CD4-positive, alpha-beta memory T cell (primary cell): ENCODE measurements at regions not wholly inside any gene's neighbourhood (a gene's known extent, or its start where the extent isn't known, plus 50 kb on each side); places are given as distances from the start of the nearest gene placed in this dataset.

Experiments
- CTCF ChIA-PET: fragments of 350-600 bp; sonication (Branson Sonifier 250); formaldehyde crosslinking; loops from one replicate; lab custom pipeline; 2021; ENCODE audit warnings: inconsistent platforms; ENCODE audit not compliant: partially characterized antibody; lab: Charles Lee
- POLR2A ChIA-PET: fragments of 350-600 bp; sonication (Branson Sonifier 250); formaldehyde crosslinking; loops from one replicate; lab custom pipeline; 2021; ENCODE audit not compliant: partially characterized antibody; lab: Charles Lee
- DNase-seq, 5 donors: peaks; one replicate each; pipeline versions ENCODE4 v3.0.0 to v3.0.0-alpha.2; 2020 to 2022; ENCODE audit warnings: mixed read lengths in 1 of 5
- H3K27ac ChIP-seq: one replicate; pipeline ENCODE4 v1.7.0; 2013; ENCODE audit warnings: low read depth, low read length
- H3K27me3 ChIP-seq: 2 replicates; pipeline ENCODE4 v1.7.0; 2013; ENCODE audit warnings: mild to moderate bottlenecking, low read length, moderate library complexity; ENCODE audit not compliant: insufficient read depth
- H3K36me3 ChIP-seq: 2 replicates; pipeline ENCODE4 v1.7.0; 2013; ENCODE audit warnings: mild to moderate bottlenecking, low read length, moderate library complexity; ENCODE audit not compliant: insufficient read depth
- H3K4me1 ChIP-seq: 2 replicates; pipeline ENCODE4 v1.7.0; 2013; ENCODE audit warnings: mild to moderate bottlenecking, low read length, moderate library complexity; ENCODE audit not compliant: insufficient read depth
- H3K4me3 ChIP-seq, 2 donors: one replicate each; pipeline ENCODE4 v1.7.0; 2013; ENCODE audit warnings: low read length in 2 of 2, mild to moderate bottlenecking in 1 of 2
- H3K9me3 ChIP-seq, 2 donors: one replicate each; pipeline ENCODE4 v1.7.0; 2013; ENCODE audit warnings: low read length in 2 of 2, control low read depth in 1 of 2; ENCODE audit not compliant: control insufficient read depth in 1 of 2
- H3K27ac Mint-ChIP-seq, 7 donors: one replicate each; pipeline ENCODE4 v1.8.0; 2020 to 2021; ENCODE audit warnings: mixed read lengths in 7 of 7, mild to moderate bottlenecking in 6 of 7, inconsistent platforms in 3 of 7, moderate library complexity in 3 of 7
- H3K27me3 Mint-ChIP-seq, 2 donors: one replicate each; pipeline ENCODE4 v1.8.0; 2020 to 2021; ENCODE audit warnings: mixed read lengths in 2 of 2
- H3K36me3 Mint-ChIP-seq, 2 donors: one replicate each; pipeline ENCODE4 v1.8.0; 2020 to 2021; ENCODE audit warnings: mixed read lengths in 2 of 2, inconsistent platforms in 1 of 2, mild to moderate bottlenecking in 1 of 2
- H3K4me1 Mint-ChIP-seq, 4 donors: one replicate each; pipeline ENCODE4 v1.8.0; 2020 to 2021; ENCODE audit warnings: mixed read lengths in 4 of 4, mild to moderate bottlenecking in 1 of 4
- H3K4me3 Mint-ChIP-seq, 8 donors: one replicate each; pipeline ENCODE4 v1.8.0; 2020 to 2021; ENCODE audit warnings: mixed read lengths in 8 of 8, mild to moderate bottlenecking in 7 of 8, moderate library complexity in 6 of 8, inconsistent platforms in 3 of 8
- H3K9me3 Mint-ChIP-seq, 8 donors: one replicate each; pipeline ENCODE4 v1.8.0; 2020 to 2021; ENCODE audit warnings: mixed read lengths in 8 of 8, mild to moderate bottlenecking in 5 of 8, inconsistent platforms in 3 of 8, moderate library complexity in 1 of 8
- intact Hi-C: fragments of 100-400 bp; cut with micrococcal nuclease; formaldehyde crosslinking; loops from one replicate; pipeline ENCODE4 v1.15.1; 2023

- Histone ChIP-seq H3K27ac (no peak overlapping the region), H3K9me3 (no peaks in the 10 kb centered on the region), H3K4me1 (no peaks in the 10 kb centered on the region), H3K36me3 (no peaks in the 10 kb centered on the region), H3K4me3 (no peak overlapping the region), H3K27me3 (no peaks in the 10 kb centered on the region)
- DNase-seq: no peak
- POLR2A ChIA-PET: no interaction called here
- Mint-ChIP-seq H3K9me3 (peaks cover 0 to 9% (median 3%) of the 10 kb centered on the region in 8 donors), H3K4me3 (no peak overlapping the region), H3K27ac (no peak overlapping the region), H3K27me3 (peaks cover 0 to under 1% of the 10 kb centered on the region in 2 donors), H3K36me3 (no peaks in the 10 kb centered on the region), H3K4me1 (no peaks in the 10 kb centered on the region)
- intact Hi-C loops: no loop called here
- CTCF ChIA-PET: no interaction called here
Observed at GRCh38 chr1:164991763-164992314, 364.7 kb downstream of the LMX1A start.

GRCh38 chr1:164983023-164983650, 373.4 kb downstream of the LMX1A start:
- Mint-ChIP-seq H3K4me1 (no peaks in the 10 kb centered on the region), H3K4me3 (no peak overlapping the region), H3K27ac (no peak overlapping the region), H3K9me3 (peaks cover 0 to 4% (median 0%) of the 10 kb centered on the region in 8 donors), H3K36me3 (no peaks in the 10 kb centered on the region), H3K27me3 (peaks cover 0 to 5% of the 10 kb centered on the region in 2 donors)
- ChIA-PET CTCF (interaction anchor here (0.9 kb wide), 1 partner anchor 16 kb away, joined by 3 read pairs; no protein-coding TSS in a partner anchor), POLR2A (no interaction called here)
- intact Hi-C loops: no loop called here
- H3K36me3 ChIP-seq: no peaks in the 10 kb centered on the region
- no peak overlapping the region for H3K27ac ChIP-seq
- no peak for DNase-seq
- H3K4me3 ChIP-seq: no peak overlapping the region
- H3K4me1 ChIP-seq: no peaks in the 10 kb centered on the region
- no peaks in the 10 kb centered on the region for H3K9me3 ChIP-seq
- H3K27me3 ChIP-seq: no peaks in the 10 kb centered on the region

GRCh38 chr1:164982545-164982944, 374.0 kb downstream of the LMX1A start:
- H3K36me3 ChIP-seq: no peaks in the 10 kb centered on the region
- no peaks in the 10 kb centered on the region for H3K4me1 ChIP-seq
- no peaks in the 10 kb centered on the region for H3K27me3 ChIP-seq
- DNase-seq: no peak
- H3K9me3 ChIP-seq: no peaks in the 10 kb centered on the region
- peaks cover 0 to 4% (median 0%) of the 10 kb centered on the region in 8 donors for H3K9me3 Mint-ChIP-seq
- H3K27ac ChIP-seq: no peak overlapping the region
- H3K36me3 Mint-ChIP-seq: no peaks in the 10 kb centered on the region
- POLR2A ChIA-PET: no interaction called here
- peaks cover 0 to 5% of the 10 kb centered on the region in 2 donors for H3K27me3 Mint-ChIP-seq
- H3K4me1 Mint-ChIP-seq: no peaks in the 10 kb centered on the region
- intact Hi-C loops: no loop called here
- H3K4me3 ChIP-seq: no peak overlapping the region
- no peak overlapping the region for H3K4me3 Mint-ChIP-seq
- CTCF ChIA-PET: interaction anchor here (0.9 kb wide), 1 partner anchor 15 kb away, joined by 3 read pairs; no protein-coding TSS in a partner anchor
- H3K27ac Mint-ChIP-seq: no peak overlapping the region

- H3K27me3 ChIP-seq: no peaks in the 10 kb centered on the region
- Mint-ChIP-seq H3K4me1 (no peaks in the 10 kb centered on the region), H3K27me3 (no peaks in the 10 kb centered on the region), H3K36me3 (no peaks in the 10 kb centered on the region), H3K9me3 (peaks cover 0 to 4% (median 1%) of the 10 kb centered on the region in 8 donors), H3K27ac (no peak overlapping the region), H3K4me3 (no peak overlapping the region)
- DNase-seq: no peak
- ChIA-PET POLR2A (no interaction called here), CTCF (no interaction called here)
- H3K27ac ChIP-seq: no peak overlapping the region
- no peaks in the 10 kb centered on the region for H3K9me3 ChIP-seq
- no peaks in the 10 kb centered on the region for H3K36me3 ChIP-seq
- H3K4me1 ChIP-seq: no peaks in the 10 kb centered on the region
- H3K4me3 ChIP-seq: no peak overlapping the region
- intact Hi-C loops: no loop called here
Observed at GRCh38 chr1:164977561-164977960, 379.0 kb downstream of the LMX1A start.

GRCh38 chr1:164971921-164972415, 384.5 kb downstream of the LMX1A start:
- H3K4me1 Mint-ChIP-seq: no peaks in the 10 kb centered on the region
- Histone ChIP-seq H3K4me1 (no peaks in the 10 kb centered on the region), H3K27me3 (no peaks in the 10 kb centered on the region), H3K36me3 (no peaks in the 10 kb centered on the region), H3K27ac (no peak overlapping the region), H3K4me3 (no peak overlapping the region), H3K9me3 (no peaks in the 10 kb centered on the region)
- H3K9me3 Mint-ChIP-seq: peaks cover 0 to 6% (median 2%) of the 10 kb centered on the region in 8 donors
- no peak overlapping the region for H3K27ac Mint-ChIP-seq
- POLR2A ChIA-PET: no interaction called here
- DNase-seq: no peak
- CTCF ChIA-PET: no interaction called here
- no peaks in the 10 kb centered on the region for H3K36me3 Mint-ChIP-seq
- H3K4me3 Mint-ChIP-seq: no peak overlapping the region
- intact Hi-C loops: no loop called here
- H3K27me3 Mint-ChIP-seq: no peaks in the 10 kb centered on the region

- no peak overlapping the region for H3K4me3 Mint-ChIP-seq
- DNase-seq: no peak
- Histone ChIP-seq H3K36me3 (no peaks in the 10 kb centered on the region), H3K4me1 (no peaks in the 10 kb centered on the region), H3K4me3 (no peak overlapping the region), H3K9me3 (no peaks in the 10 kb centered on the region), H3K27ac (no peak overlapping the region), H3K27me3 (no peaks in the 10 kb centered on the region)
- H3K4me1 Mint-ChIP-seq: no peaks in the 10 kb centered on the region
- ChIA-PET CTCF (no interaction called here), POLR2A (no interaction called here)
- intact Hi-C loops: no loop called here
- no peaks in the 10 kb centered on the region for H3K36me3 Mint-ChIP-seq
- H3K27ac Mint-ChIP-seq: no peak overlapping the region
- H3K27me3 Mint-ChIP-seq: no peaks in the 10 kb centered on the region
- peaks cover 0 to 6% (median 2%) of the 10 kb centered on the region in 8 donors for H3K9me3 Mint-ChIP-seq
Observed at GRCh38 chr1:164971391-164971790, 385.1 kb downstream of the LMX1A start.

- no peak overlapping the region for H3K27ac Mint-ChIP-seq
- H3K27me3 Mint-ChIP-seq: no peaks in the 10 kb centered on the region
- Histone ChIP-seq H3K4me1 (no peaks in the 10 kb centered on the region), H3K4me3 (no peak overlapping the region), H3K27ac (no peak overlapping the region), H3K27me3 (no peaks in the 10 kb centered on the region), H3K9me3 (no peaks in the 10 kb centered on the region), H3K36me3 (no peaks in the 10 kb centered on the region)
- no peaks in the 10 kb centered on the region for H3K4me1 Mint-ChIP-seq
- CTCF ChIA-PET: no interaction called here
- no peak for DNase-seq
- POLR2A ChIA-PET: no interaction called here
- intact Hi-C loops: no loop called here
- no peaks in the 10 kb centered on the region for H3K36me3 Mint-ChIP-seq
- H3K9me3 Mint-ChIP-seq: peaks cover 0 to 6% (median 2%) of the 10 kb centered on the region in 8 donors
- H3K4me3 Mint-ChIP-seq: no peak overlapping the region
Observed at GRCh38 chr1:164969253-164969652, 387.3 kb downstream of the LMX1A start.
